SK-N-SH (cell line): ENCODE measurements at regions not wholly inside any gene's neighbourhood (a gene's known extent, or its start where the extent isn't known, plus 50 kb on each side); places are given as distances from the start of the nearest gene placed in this dataset.
A peak's percentile ranks its signal among the peaks of the same experiment; 100 is the strongest.

Source experiments
- CTCF ChIA-PET: fragments of 300-600, 350-600 bp; formaldehyde crosslinking; extraction: SDS; loops from one replicate; lab custom pipeline; 2021; lab: Yijun Ruan, JAX
- POLR2A ChIA-PET: fragments of 350-600 bp; sonication (Branson Sonifier 250); formaldehyde crosslinking; extraction: SDS; loops from one replicate; lab custom pipeline; 2020; ENCODE audit warnings: antibody characterized with exemption, inconsistent platforms; lab: Yijun Ruan, JAX
- DNase-seq: peaks from one replicate; pipeline ENCODE4 v3.0.0; 2012
- H2AFZ ChIP-seq: fragments of 200-600 bp; sonication (generic); 2 replicates; pipeline ENCODE4 v1.8.1; 2016; ENCODE audit warnings: antibody characterized with exemption, mild to moderate bottlenecking, low read depth
- H3F3A ChIP-seq: fragments of 200-600 bp; sonication (generic); replicated peaks from 2 replicates; pipeline ENCODE3; 2016; ENCODE audit warnings: antibody characterized with exemption, mild to moderate bottlenecking; ENCODE audit not compliant: insufficient read depth
- H3K27ac ChIP-seq, 2 experiments: fragments of 200-500 bp in 1 of 2; fragments of 200-600 bp in 1 of 2; sonication (Bioruptor generic) in 1 of 2; sonication (generic), shearing (Covaris generic) in 1 of 2; 2 replicates each; pipeline versions ENCODE4 v1.5.1 to v1.6.1; 2014 to 2016; ENCODE audit warnings: low read depth in 2 of 2, inconsistent platforms in 1 of 2, low read length in 1 of 2, mild to moderate bottlenecking in 1 of 2, mixed read lengths in 1 of 2
- H3K27me3 ChIP-seq: fragments of 200-600 bp; sonication (generic), shearing (Covaris generic); 2 replicates; pipeline ENCODE4 v1.6.1; 2016; ENCODE audit warnings: mixed run types; ENCODE audit not compliant: insufficient read depth
- H3K36me3 ChIP-seq, 2 experiments: fragments of 200-500 bp in 1 of 2; fragments of 200-600 bp in 1 of 2; sonication (Bioruptor generic) in 1 of 2; sonication (generic) in 1 of 2; replicated peaks in 1 of 2; 2 replicates each; pipeline versions ENCODE3 to v1.5.1; 2014 to 2016; ENCODE audit warnings: low read length in 1 of 2, mild to moderate bottlenecking in 1 of 2; ENCODE audit not compliant: insufficient read depth in 2 of 2, control insufficient read depth in 1 of 2
- H3K4me1 ChIP-seq, 2 experiments: fragments of 200-500 bp in 1 of 2; fragments of 200-600 bp in 1 of 2; sonication (Bioruptor generic) in 1 of 2; sonication (generic), shearing (Covaris generic) in 1 of 2; 2 replicates each; pipeline versions ENCODE4 v1.5.1 to v1.6.1; 2014 to 2016; ENCODE audit warnings: low read depth in 1 of 2, low read length in 1 of 2, mixed run types in 1 of 2; ENCODE audit not compliant: insufficient read depth in 2 of 2, control insufficient read depth in 1 of 2
- H3K4me2 ChIP-seq: fragments of 200-600 bp; sonication (generic), shearing (Covaris generic); 2 replicates; pipeline ENCODE4 v1.6.1; 2017; ENCODE audit warnings: mixed run types
- H3K4me3 ChIP-seq, 2 experiments: fragments of 200-500 bp in 1 of 2; fragments of 200-600 bp in 1 of 2; sonication (Bioruptor generic) in 1 of 2; sonication (generic), shearing (Covaris generic) in 1 of 2; 2 replicates each; pipeline versions ENCODE4 v1.5.1 to v1.8.1; 2014 to 2016; ENCODE audit warnings: low read depth in 2 of 2, inconsistent platforms in 1 of 2, low read length in 1 of 2, mild to moderate bottlenecking in 1 of 2, mixed read lengths in 1 of 2, moderate library complexity in 1 of 2
- H3K79me2 ChIP-seq: fragments of 200-600 bp; sonication (generic); 2 replicates; pipeline ENCODE4 v1.8.1; 2017; ENCODE audit warnings: mild to moderate bottlenecking; ENCODE audit not compliant: insufficient read depth
- H3K9ac ChIP-seq: fragments of 200-600 bp; sonication (generic); 2 replicates; pipeline ENCODE4 v1.6.1; 2017; ENCODE audit warnings: mixed run types
- H3K9me2 ChIP-seq: fragments of 200-600 bp; sonication (generic); 2 replicates; pipeline ENCODE4 v1.6.1; 2017; ENCODE audit warnings: mixed run types
- H3K9me3 ChIP-seq: fragments of 200-600 bp; sonication (generic); 2 replicates; pipeline ENCODE4 v1.6.1; 2017; ENCODE audit warnings: mixed run types, mild to moderate bottlenecking, moderate library complexity
- H4K20me1 ChIP-seq: fragments of 200-600 bp; sonication (generic); 2 replicates; pipeline ENCODE4 v1.6.1; 2017; ENCODE audit warnings: mild to moderate bottlenecking, mixed run types; ENCODE audit not compliant: insufficient read depth
- EP300 ChIP-seq, 2 experiments: IDR thresholded peaks; 2 replicates each; pipeline versions ENCODE4 v1.4.0 to v1.6.1; 2012; ENCODE audit warnings: borderline replicate concordance in 1 of 2, low read depth in 1 of 2, low read length in 1 of 2
- GATA2 ChIP-seq: sonication (generic); formaldehyde crosslinking; IDR thresholded peaks from 2 replicates; pipeline ENCODE4 v1.5.0; 2020; ENCODE audit warnings: mild to moderate bottlenecking, missing genetic modification reagents
- IRF3 ChIP-seq: fragments of 150-350 bp; IDR thresholded peaks from 2 replicates; pipeline ENCODE4 v1.6.1; 2016; ENCODE audit warnings: mild to moderate bottlenecking, low read depth, low read length
- JUND ChIP-seq: IDR thresholded peaks from 2 replicates; pipeline ENCODE4 v1.4.0; 2012
- MAX ChIP-seq: IDR thresholded peaks from 2 replicates; pipeline ENCODE4 v1.4.0; 2012; ENCODE audit warnings: low read depth
- MXI1 ChIP-seq: IDR thresholded peaks from 2 replicates; pipeline ENCODE4 v1.6.1; 2012; ENCODE audit warnings: mild to moderate bottlenecking, low read depth, low read length, improper control_type of control experiment
- NRF1 ChIP-seq: IDR thresholded peaks from 2 replicates; pipeline ENCODE4 v1.6.1; 2012; ENCODE audit warnings: low read depth, mild to moderate bottlenecking, low read length
- PBX3 ChIP-seq: IDR thresholded peaks from 2 replicates; pipeline ENCODE4; 2012
- POLR2AphosphoS5 ChIP-seq: IDR thresholded peaks from 2 replicates; pipeline ENCODE4 v1.6.1; 2012; ENCODE audit warnings: low read depth, low read length
- RAD21 ChIP-seq: IDR thresholded peaks from 2 replicates; pipeline ENCODE4 v1.6.1; 2012; ENCODE audit warnings: mild to moderate bottlenecking, low read length
- REST ChIP-seq: IDR thresholded peaks from 2 replicates; pipeline ENCODE4 v1.6.1; 2012; ENCODE audit warnings: mild to moderate bottlenecking, low read depth, low read length, moderate library complexity
- RFX5 ChIP-seq: IDR thresholded peaks from 2 replicates; pipeline ENCODE4 v1.6.1; 2012; ENCODE audit warnings: mild to moderate bottlenecking, improper control_type of control experiment, low read length
- USF1 ChIP-seq: IDR thresholded peaks from 2 replicates; pipeline ENCODE4 v1.4.0; 2012; ENCODE audit warnings: low read depth, borderline replicate concordance
- USF2 ChIP-seq: fragments of 150-350 bp; IDR thresholded peaks from 2 replicates; pipeline ENCODE4 v1.6.1; 2017; ENCODE audit warnings: antibody characterized with exemption, low read length, low read depth, borderline replicate concordance
- ZBTB33 ChIP-seq: IDR thresholded peaks from 2 replicates; pipeline ENCODE4 v1.4.0; 2012; ENCODE audit warnings: low read depth, borderline replicate concordance
- WGBS: methylation state at CpG from one replicate; pipeline ENCODE4 v1.1.6; 2017; ENCODE audit warnings: low lambda C conversion rate; 5-methylcytosine and 5-hydroxymethylcytosine counted together

GRCh38 chr1:208868554-208868953 is 624.4 kb upstream of the PLXNA2 start:
- no peak for DNase-seq
- H3K4me1 ChIP-seq: peaks cover 0 to 3% of the 10 kb centered on the region in 2 experiments; a peak in 1 of 4 replicates
- TF ChIP-seq ZBTB33: no peak
- TF ChIP-seq JUND: 0 out of 2 replicates have a peak, but pooled peaks have one; percentile 23
- H3K9me3 ChIP-seq: 0 out of 2 replicates have a peak, but pooled peaks cover 6% of the 10 kb centered on the region
- 51% methylated on average over 2 of the region's 2 CpGs for WGBS
- ChIA-PET POLR2A (no interaction called here), CTCF (no interaction called here)
- no peak overlapping the region for H3K9ac ChIP-seq
- peak overlapping the region; percentile 58; the same call in 1 of the 2 replicates for H2AFZ ChIP-seq
- no peaks in the 10 kb centered on the region for H3K9me2 ChIP-seq
- no peaks in the 10 kb centered on the region for H3K27me3 ChIP-seq
- no peak overlapping the region for H3K4me3 ChIP-seq
- no peaks in the 10 kb centered on the region for H3K79me2 ChIP-seq
- no peak overlapping the region for H3K4me2 ChIP-seq
- H4K20me1 ChIP-seq: no peaks in the 10 kb centered on the region
- H3K36me3 ChIP-seq: no peaks in the 10 kb centered on the region
- H3K27ac ChIP-seq: peak overlapping the region in 1 of 2 experiments; percentile 20; a peak in 1 of 4 replicates
- H3F3A ChIP-seq: no peaks in the 10 kb centered on the region

- Histone ChIP-seq H3K4me3 (no peak overlapping the region), H3K9me3 (0 out of 2 replicates have a peak, but pooled peaks cover 6% of the 10 kb centered on the region), H3K4me1 (no peaks in the 10 kb centered on the region; a peak in 1 of 4 replicates), H3K79me2 (no peaks in the 10 kb centered on the region), H3K27ac (no peak overlapping the region), H3K4me2 (no peak overlapping the region)
- CTCF ChIA-PET: no interaction called here
- WGBS: 27% methylated on average over 1 of the region's 1 CpG
- TF ChIP-seq RFX5 (no peak), RAD21 (no peak), GATA2 (CRISPR knock-in tag) (no peak), NRF1 (no peak), USF2 (no peak), MXI1 (no peak), MAX (no peak), USF1 (no peak), PBX3 (no peak), REST (no peak), IRF3 (no peak), EP300 (IDR thresholded peaks at IDR 0.05; ENCODE audit: borderline replicate concordance in 1 of 2, low read depth in 1 of 2, low read length in 1 of 2) (no peak), POLR2AphosphoS5 (no peak)
- TF ChIP-seq, all 33 proteins: peak for 0
- Histone ChIP-seq H3K9me2 (no peaks in the 10 kb centered on the region), H3F3A (no peaks in the 10 kb centered on the region), H3K27me3 (no peaks in the 10 kb centered on the region), H3K36me3 (no peaks in the 10 kb centered on the region), H4K20me1 (no peaks in the 10 kb centered on the region), H3K9ac (no peak overlapping the region), H2AFZ (no peak overlapping the region)
- no peak for DNase-seq
- POLR2A ChIA-PET: no interaction called here
These were observed 630.7 kb upstream of the PLXNA2 start for GRCh38 chr1:208874915-208875314.
